DOHH2 (cell line): ENCODE measurements at regions not wholly inside any gene's neighbourhood (a gene's known extent, or its start where the extent isn't known, plus 50 kb on each side); places are given as distances from the start of the nearest gene placed in this dataset.

Experiments
- H3F3A ChIP-seq: fragments of 200-600 bp; sonication (generic), shearing (Covaris generic); 2 replicates; pipeline ENCODE4 v1.6.0; 2016; ENCODE audit warnings: antibody characterized with exemption, mild to moderate bottlenecking; ENCODE audit not compliant: control insufficient read depth, insufficient read depth
- H3K27ac ChIP-seq: fragments of 200-600 bp; sonication (generic); 2 replicates; pipeline ENCODE4 v1.5.1; 2014; ENCODE audit warnings: low read depth, mild to moderate bottlenecking, low read length, moderate library complexity
- H3K27me3 ChIP-seq: fragments of 200-600 bp; sonication (generic); 2 replicates; pipeline ENCODE4 v1.6.1; 2014; ENCODE audit warnings: mild to moderate bottlenecking, low read length, mixed read lengths; ENCODE audit not compliant: control insufficient read depth
- H3K36me3 ChIP-seq: fragments of 200-600 bp; sonication (generic); 2 replicates; pipeline ENCODE4 v1.6.1; 2014; ENCODE audit warnings: mild to moderate bottlenecking, low read length, moderate library complexity, mixed read lengths; ENCODE audit not compliant: control insufficient read depth
- H3K4me1 ChIP-seq: fragments of 200-600 bp; sonication (generic); 2 replicates; pipeline ENCODE4 v1.6.1; 2014; ENCODE audit warnings: mild to moderate bottlenecking, low read length, mixed read lengths; ENCODE audit not compliant: control insufficient read depth
- H3K4me2 ChIP-seq: fragments of 200-600 bp; sonication (generic); 2 replicates; pipeline ENCODE4 v1.6.0; 2014; ENCODE audit warnings: mild to moderate bottlenecking, low read length, moderate library complexity
- H3K4me3 ChIP-seq: fragments of 200-600 bp; sonication (generic); 2 replicates; pipeline ENCODE4 v1.5.1; 2014; ENCODE audit warnings: mild to moderate bottlenecking, low read length, mixed read lengths
- H3K79me2 ChIP-seq: fragments of 200-600 bp; sonication (generic); 2 replicates; pipeline ENCODE4 v1.6.1; 2014; ENCODE audit warnings: mild to moderate bottlenecking, low read length, mixed read lengths; ENCODE audit not compliant: control insufficient read depth
- H3K9me2 ChIP-seq: fragments of 200-600 bp; sonication (generic); replicated peaks from 2 replicates; pipeline ENCODE4 v1.6.1; 2014; ENCODE audit warnings: mild to moderate bottlenecking, low read length, mixed read lengths; ENCODE audit not compliant: control insufficient read depth
- H3K9me3 ChIP-seq: fragments of 200-600 bp; sonication (generic); 2 replicates; pipeline ENCODE4 v1.6.1; 2014; ENCODE audit warnings: antibody characterized with exemption, low read length, mixed read lengths; ENCODE audit not compliant: control insufficient read depth, insufficient read depth
- H4K20me1 ChIP-seq: fragments of 200-600 bp; sonication (generic); 2 replicates; pipeline ENCODE4 v1.6.0; 2014; ENCODE audit warnings: low read depth, mild to moderate bottlenecking, antibody characterized with exemption, low read length, moderate library complexity; ENCODE audit not compliant: control insufficient read depth, insufficient read depth
- EZH2phosphoT487 ChIP-seq: fragments of 200-600 bp; sonication (generic); IDR thresholded peaks from 2 replicates; pipeline ENCODE4 v1.6.1; 2017; ENCODE audit warnings: borderline replicate concordance, mild to moderate bottlenecking, antibody characterized with exemption, low read length, moderate library complexity, mixed read lengths
- TF ChIP-seq, protein P1 (sequence below): fragments of 200-600 bp; sonication (generic); IDR thresholded peaks from one replicate; pipeline ENCODE4 v1.5.1; 2014; ENCODE audit warnings: antibody characterized with exemption, mild to moderate bottlenecking, low read depth, low read length; ENCODE audit not compliant: poor library complexity, severe bottlenecking

DNA sequence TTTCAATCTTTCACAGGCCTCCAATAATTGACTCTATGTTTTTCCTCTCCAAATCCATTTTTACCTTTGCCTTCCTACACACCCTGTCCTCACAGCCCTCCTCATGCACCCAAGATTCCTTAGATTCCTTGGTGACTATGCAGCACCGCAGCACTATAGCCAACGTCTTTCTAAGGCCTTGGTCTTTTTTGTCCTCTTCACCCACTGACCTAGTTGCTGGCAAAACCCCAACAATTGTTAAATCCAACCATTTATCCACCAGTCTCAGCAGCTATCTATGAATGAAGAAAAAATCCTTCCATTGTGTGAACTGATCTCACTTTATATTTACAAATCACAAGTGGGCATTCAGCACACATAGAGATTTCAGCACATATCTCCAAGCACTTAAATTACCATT is 203.9 kb downstream of the VGLL3 start:
- Histone ChIP-seq H3K27me3 (no peaks in the 10 kb centered on the region), H3K4me3 (no peak overlapping the region), H3K36me3 (no peaks in the 10 kb centered on the region), H3K27ac (no peak overlapping the region), H3F3A (no peaks in the 10 kb centered on the region), H3K4me1 (no peaks in the 10 kb centered on the region), H4K20me1 (no peaks in the 10 kb centered on the region), H3K9me2 (no peaks in the 10 kb centered on the region), H3K79me2 (no peaks in the 10 kb centered on the region), H3K4me2 (no peak overlapping the region), H3K9me3 (no peaks in the 10 kb centered on the region)
- TF ChIP-seq, protein P1, sequence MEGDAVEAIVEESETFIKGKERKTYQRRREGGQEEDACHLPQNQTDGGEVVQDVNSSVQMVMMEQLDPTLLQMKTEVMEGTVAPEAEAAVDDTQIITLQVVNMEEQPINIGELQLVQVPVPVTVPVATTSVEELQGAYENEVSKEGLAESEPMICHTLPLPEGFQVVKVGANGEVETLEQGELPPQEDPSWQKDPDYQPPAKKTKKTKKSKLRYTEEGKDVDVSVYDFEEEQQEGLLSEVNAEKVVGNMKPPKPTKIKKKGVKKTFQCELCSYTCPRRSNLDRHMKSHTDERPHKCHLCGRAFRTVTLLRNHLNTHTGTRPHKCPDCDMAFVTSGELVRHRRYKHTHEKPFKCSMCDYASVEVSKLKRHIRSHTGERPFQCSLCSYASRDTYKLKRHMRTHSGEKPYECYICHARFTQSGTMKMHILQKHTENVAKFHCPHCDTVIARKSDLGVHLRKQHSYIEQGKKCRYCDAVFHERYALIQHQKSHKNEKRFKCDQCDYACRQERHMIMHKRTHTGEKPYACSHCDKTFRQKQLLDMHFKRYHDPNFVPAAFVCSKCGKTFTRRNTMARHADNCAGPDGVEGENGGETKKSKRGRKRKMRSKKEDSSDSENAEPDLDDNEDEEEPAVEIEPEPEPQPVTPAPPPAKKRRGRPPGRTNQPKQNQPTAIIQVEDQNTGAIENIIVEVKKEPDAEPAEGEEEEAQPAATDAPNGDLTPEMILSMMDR = no peak
- TF ChIP-seq EZH2phosphoT487 = no peak

DNA sequence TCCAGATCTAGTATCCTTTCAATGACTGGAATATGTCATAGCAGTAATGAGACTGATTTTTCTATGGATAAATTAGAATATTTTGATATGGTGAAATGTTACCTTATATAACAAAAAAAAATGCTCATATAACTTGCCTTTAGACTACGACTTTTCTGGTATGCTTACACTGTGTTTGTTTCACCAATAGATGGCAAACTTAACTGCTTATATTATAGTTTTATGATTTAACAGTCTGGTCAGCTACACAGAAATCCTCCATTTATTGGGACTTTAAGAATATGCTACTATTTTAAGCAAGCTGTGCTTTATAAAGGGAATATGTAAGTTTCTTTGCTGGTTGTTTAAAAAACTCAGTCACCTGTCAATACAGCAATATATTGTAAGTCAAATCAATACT is 205.6 kb downstream of the VGLL3 start:
- no peak overlapping the region for H3K4me2 ChIP-seq
- no peaks in the 10 kb centered on the region for H3F3A ChIP-seq
- no peaks in the 10 kb centered on the region for H3K9me3 ChIP-seq
- H3K4me1 ChIP-seq = no peaks in the 10 kb centered on the region
- no peaks in the 10 kb centered on the region for H3K27me3 ChIP-seq
- H3K4me3 ChIP-seq = no peak overlapping the region
- H4K20me1 ChIP-seq = no peaks in the 10 kb centered on the region
- TF ChIP-seq, protein P1 = no peak
- no peak for TF ChIP-seq EZH2phosphoT487
- H3K36me3 ChIP-seq = no peaks in the 10 kb centered on the region
- H3K27ac ChIP-seq = no peak overlapping the region
- no peaks in the 10 kb centered on the region for H3K79me2 ChIP-seq
- H3K9me2 ChIP-seq = no peaks in the 10 kb centered on the region

DNA sequence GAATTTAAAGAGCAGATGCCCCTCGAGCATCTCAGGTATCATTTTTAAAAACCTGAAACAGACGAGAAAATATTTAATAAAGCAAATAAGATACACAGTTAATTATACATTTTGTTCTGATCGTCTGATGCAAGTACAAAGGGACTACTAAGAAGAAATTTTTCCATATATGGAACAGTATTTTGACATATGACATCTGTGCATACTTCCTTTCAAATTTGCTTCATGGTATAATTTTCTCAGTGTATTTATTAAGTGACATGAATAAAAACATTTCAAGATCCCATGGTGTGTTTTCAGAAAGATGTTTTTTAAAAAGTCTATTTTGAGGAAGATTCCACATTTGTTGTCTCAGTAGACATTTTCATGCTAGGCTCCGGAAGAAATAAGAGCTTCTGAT is 208.1 kb downstream of the VGLL3 start:
- Histone ChIP-seq H3K4me1 (no peaks in the 10 kb centered on the region), H3K27me3 (no peaks in the 10 kb centered on the region), H3F3A (no peaks in the 10 kb centered on the region), H3K79me2 (no peaks in the 10 kb centered on the region), H3K9me3 (no peaks in the 10 kb centered on the region), H3K36me3 (no peaks in the 10 kb centered on the region), H3K4me2 (no peak overlapping the region), H4K20me1 (no peaks in the 10 kb centered on the region), H3K27ac (no peak overlapping the region), H3K4me3 (no peak overlapping the region), H3K9me2 (no peaks in the 10 kb centered on the region)
- no peak for TF ChIP-seq EZH2phosphoT487
- TF ChIP-seq, protein P1 = no peak

DNA sequence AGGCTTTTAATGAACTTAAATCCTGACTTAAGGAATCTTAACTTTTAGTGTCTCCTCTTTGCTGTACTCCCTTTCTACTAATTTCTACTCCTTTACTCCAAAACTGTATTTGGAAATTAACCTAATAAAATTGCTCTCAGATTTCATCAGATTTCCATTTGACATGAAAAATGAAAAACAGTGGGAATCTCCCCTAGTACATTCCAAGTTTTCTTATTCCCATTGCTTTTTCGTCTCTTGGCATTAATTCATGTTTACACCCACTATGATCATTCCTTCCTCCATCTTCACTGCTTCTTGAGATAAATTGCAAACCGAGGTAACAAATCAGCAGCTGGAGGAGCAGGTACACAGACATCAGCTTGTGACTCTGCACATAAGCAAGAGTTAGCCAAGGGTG is 208.7 kb downstream of the VGLL3 start:
- no peaks in the 10 kb centered on the region for H3K9me3 ChIP-seq
- H3K27me3 ChIP-seq = no peaks in the 10 kb centered on the region
- no peaks in the 10 kb centered on the region for H3K9me2 ChIP-seq
- TF ChIP-seq EZH2phosphoT487 = no peak
- TF ChIP-seq, protein P1 = no peak
- no peaks in the 10 kb centered on the region for H4K20me1 ChIP-seq
- no peak overlapping the region for H3K27ac ChIP-seq
- no peaks in the 10 kb centered on the region for H3K36me3 ChIP-seq
- no peaks in the 10 kb centered on the region for H3K4me1 ChIP-seq
- H3K4me2 ChIP-seq = no peak overlapping the region
- no peaks in the 10 kb centered on the region for H3F3A ChIP-seq
- H3K79me2 ChIP-seq = no peaks in the 10 kb centered on the region
- H3K4me3 ChIP-seq = no peak overlapping the region
